ENCODE measurements at regions not wholly inside any gene's neighbourhood (a gene's known extent, or its start where the extent isn't known, plus 50 kb on each side); places are given as distances from the start of the nearest gene placed in this dataset.

- DNase-seq (ENCODE audit: low spot score): no peak
These were observed 264.9 kb upstream of the TPM1 start for GRCh38 chr15:62777671-62778070.

- DNase-seq (ENCODE audit: low spot score): no peak
These were observed 263.3 kb upstream of the TPM1 start for GRCh38 chr15:62779036-62779770.

GRCh38 chr15:62779899-62780298, 262.6 kb upstream of the TPM1 start:
- no peak for DNase-seq (ENCODE audit: low spot score)

GRCh38 chr15:62781081-62781497, 261.5 kb upstream of the TPM1 start:
- no peak for DNase-seq (ENCODE audit: low spot score)

- peak; percentile 27 for DNase-seq (ENCODE audit: low spot score)
These were observed 260.3 kb upstream of the TPM1 start for GRCh38 chr15:62782071-62782841.

- no peak for DNase-seq (ENCODE audit: low spot score)
These were observed 259.7 kb upstream of the TPM1 start for GRCh38 chr15:62782896-62783295.

GRCh38 chr15:62783303-62783957, 259.1 kb upstream of the TPM1 start:
- DNase-seq (ENCODE audit: low spot score): no peak

GRCh38 chr15:62785881-62786828, 256.4 kb upstream of the TPM1 start:
- DNase-seq (ENCODE audit: low spot score): no peak

GRCh38 chr15:62787401-62787800, 255.1 kb upstream of the TPM1 start:
- DNase-seq (ENCODE audit: low spot score): no peak

- no peak for DNase-seq (ENCODE audit: low spot score)
These were observed 254.3 kb upstream of the TPM1 start for GRCh38 chr15:62788224-62788623.

- no peak for DNase-seq (ENCODE audit: low spot score)
These were observed 252.0 kb upstream of the TPM1 start for GRCh38 chr15:62790546-62790945.

- DNase-seq (ENCODE audit: low spot score): no peak
These were observed 250.9 kb upstream of the TPM1 start for GRCh38 chr15:62791694-62792093.

- no peak for DNase-seq (ENCODE audit: low spot score)
These were observed 249.4 kb upstream of the TPM1 start for GRCh38 chr15:62792986-62793751.

GRCh38 chr15:62793752-62794144, 248.8 kb upstream of the TPM1 start:
- no peak for DNase-seq (ENCODE audit: low spot score)

GRCh38 chr15:62795171-62795570, 247.4 kb upstream of the TPM1 start:
- no peak for DNase-seq (ENCODE audit: low spot score)

GRCh38 chr15:62795700-62796695, 246.5 kb upstream of the TPM1 start:
- DNase-seq (ENCODE audit: low spot score): no peak

GRCh38 chr15:62797171-62797570, 245.4 kb upstream of the TPM1 start:
- no peak for DNase-seq (ENCODE audit: low spot score)

- DNase-seq (ENCODE audit: low spot score): no peak
These were observed 244.0 kb upstream of the TPM1 start for GRCh38 chr15:62798536-62798935.

- DNase-seq (ENCODE audit: low spot score): no peak
These were observed 243.5 kb upstream of the TPM1 start for GRCh38 chr15:62799037-62799436.

- DNase-seq (ENCODE audit: low spot score): no peak
These were observed 242.6 kb upstream of the TPM1 start for GRCh38 chr15:62799919-62800318.
